ENCODE measurements at regions not wholly inside any gene's neighbourhood (a gene's known extent, or its start where the extent isn't known, plus 50 kb on each side); places are given as distances from the start of the nearest gene placed in this dataset.

DNA sequence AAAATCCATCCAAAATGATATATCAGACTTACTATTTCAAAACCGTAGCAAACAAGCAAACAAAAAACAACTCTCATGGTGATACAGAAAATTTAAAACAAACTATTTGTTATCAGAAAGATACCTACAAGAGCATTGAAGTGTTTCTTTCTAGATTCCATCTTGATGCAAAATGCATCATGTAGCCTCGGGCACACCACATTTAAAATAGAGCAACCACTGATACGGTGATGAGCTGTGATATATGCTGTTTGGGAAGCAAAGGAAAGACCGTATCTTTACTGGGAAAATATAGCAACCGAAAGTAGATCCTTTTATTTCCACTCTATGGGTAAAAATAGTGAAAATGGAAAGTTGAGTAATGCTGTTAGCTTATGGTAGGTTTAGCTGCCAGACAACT is 892.0 kb downstream of the GATA3 start:
- H3K27me3 ChIP-seq (ENCODE audit: control insufficient read depth, low read length), result no peaks in the 10 kb centered on the region
- no peaks in the 10 kb centered on the region for H3K9me3 ChIP-seq (ENCODE audit: control insufficient read depth, insufficient read depth, low read length)
- no peaks in the 10 kb centered on the region for H3K4me1 ChIP-seq (ENCODE audit: control insufficient read depth, low read length)
- H3K4me3 ChIP-seq (ENCODE audit: low read length), result no peak overlapping the region
- H3K27ac ChIP-seq (ENCODE audit: low read depth, low read length), result no peak overlapping the region
- no peaks in the 10 kb centered on the region for H4K20me1 ChIP-seq (ENCODE audit: control insufficient read depth, insufficient read depth, low read depth, low read length)
- H3K79me2 ChIP-seq (ENCODE audit: control insufficient read depth, low read length), result no peaks in the 10 kb centered on the region
- no peaks in the 10 kb centered on the region for H3K36me3 ChIP-seq (ENCODE audit: control insufficient read depth, low read length)
- H3K9me2 ChIP-seq (replicated peaks; ENCODE audit: control insufficient read depth, low read length), result no peaks in the 10 kb centered on the region
- TF ChIP-seq, protein P1, sequence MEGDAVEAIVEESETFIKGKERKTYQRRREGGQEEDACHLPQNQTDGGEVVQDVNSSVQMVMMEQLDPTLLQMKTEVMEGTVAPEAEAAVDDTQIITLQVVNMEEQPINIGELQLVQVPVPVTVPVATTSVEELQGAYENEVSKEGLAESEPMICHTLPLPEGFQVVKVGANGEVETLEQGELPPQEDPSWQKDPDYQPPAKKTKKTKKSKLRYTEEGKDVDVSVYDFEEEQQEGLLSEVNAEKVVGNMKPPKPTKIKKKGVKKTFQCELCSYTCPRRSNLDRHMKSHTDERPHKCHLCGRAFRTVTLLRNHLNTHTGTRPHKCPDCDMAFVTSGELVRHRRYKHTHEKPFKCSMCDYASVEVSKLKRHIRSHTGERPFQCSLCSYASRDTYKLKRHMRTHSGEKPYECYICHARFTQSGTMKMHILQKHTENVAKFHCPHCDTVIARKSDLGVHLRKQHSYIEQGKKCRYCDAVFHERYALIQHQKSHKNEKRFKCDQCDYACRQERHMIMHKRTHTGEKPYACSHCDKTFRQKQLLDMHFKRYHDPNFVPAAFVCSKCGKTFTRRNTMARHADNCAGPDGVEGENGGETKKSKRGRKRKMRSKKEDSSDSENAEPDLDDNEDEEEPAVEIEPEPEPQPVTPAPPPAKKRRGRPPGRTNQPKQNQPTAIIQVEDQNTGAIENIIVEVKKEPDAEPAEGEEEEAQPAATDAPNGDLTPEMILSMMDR (IDR thresholded peaks at IDR 0.05; ENCODE audit: low read depth, low read length, poor library complexity, severe bottlenecking), result no peak
- TF ChIP-seq EZH2phosphoT487 (IDR thresholded peaks at IDR 0.05; ENCODE audit: borderline replicate concordance, low read length), result no peak
- H3F3A ChIP-seq (ENCODE audit: control insufficient read depth, insufficient read depth), result no peaks in the 10 kb centered on the region
- H3K4me2 ChIP-seq (ENCODE audit: low read length), result no peak overlapping the region

- H3K79me2 ChIP-seq (ENCODE audit: control insufficient read depth, low read length), result no peaks in the 10 kb centered on the region
- H3K27ac ChIP-seq (ENCODE audit: low read depth, low read length), result no peak overlapping the region
- H3K27me3 ChIP-seq (ENCODE audit: control insufficient read depth, low read length), result no peaks in the 10 kb centered on the region
- no peaks in the 10 kb centered on the region for H3F3A ChIP-seq (ENCODE audit: control insufficient read depth, insufficient read depth)
- no peaks in the 10 kb centered on the region for H4K20me1 ChIP-seq (ENCODE audit: control insufficient read depth, insufficient read depth, low read depth, low read length)
- no peak overlapping the region for H3K4me2 ChIP-seq (ENCODE audit: low read length)
- no peaks in the 10 kb centered on the region for H3K9me2 ChIP-seq (replicated peaks; ENCODE audit: control insufficient read depth, low read length)
- no peak overlapping the region for H3K4me3 ChIP-seq (ENCODE audit: low read length)
- no peaks in the 10 kb centered on the region for H3K4me1 ChIP-seq (ENCODE audit: control insufficient read depth, low read length)
- TF ChIP-seq, protein P1 (IDR thresholded peaks at IDR 0.05; ENCODE audit: low read depth, low read length, poor library complexity, severe bottlenecking), result no peak
- TF ChIP-seq EZH2phosphoT487 (IDR thresholded peaks at IDR 0.05; ENCODE audit: borderline replicate concordance, low read length), result no peak
- H3K9me3 ChIP-seq (ENCODE audit: control insufficient read depth, insufficient read depth, low read length), result no peaks in the 10 kb centered on the region
- no peaks in the 10 kb centered on the region for H3K36me3 ChIP-seq (ENCODE audit: control insufficient read depth, low read length)
These were observed 896.5 kb downstream of the GATA3 start for GRCh38 chr10:8950978-8951377.

GRCh38 chr10:8951440-8952089 is 897.1 kb downstream of the GATA3 start:
- Histone ChIP-seq H3K9me3 (ENCODE audit: control insufficient read depth, insufficient read depth, low read length) (no peaks in the 10 kb centered on the region), H3K27me3 (ENCODE audit: control insufficient read depth, low read length) (no peaks in the 10 kb centered on the region), H3K4me3 (ENCODE audit: low read length) (no peak overlapping the region), H3K9me2 (replicated peaks; ENCODE audit: control insufficient read depth, low read length) (no peaks in the 10 kb centered on the region), H3F3A (ENCODE audit: control insufficient read depth, insufficient read depth) (no peaks in the 10 kb centered on the region), H3K4me1 (ENCODE audit: control insufficient read depth, low read length) (no peaks in the 10 kb centered on the region), H3K79me2 (ENCODE audit: control insufficient read depth, low read length) (no peaks in the 10 kb centered on the region), H3K36me3 (ENCODE audit: control insufficient read depth, low read length) (no peaks in the 10 kb centered on the region), H4K20me1 (ENCODE audit: control insufficient read depth, insufficient read depth, low read depth, low read length) (no peaks in the 10 kb centered on the region), H3K27ac (ENCODE audit: low read depth, low read length) (no peak overlapping the region), H3K4me2 (ENCODE audit: low read length) (no peak overlapping the region)
- TF ChIP-seq EZH2phosphoT487 (IDR thresholded peaks at IDR 0.05; ENCODE audit: borderline replicate concordance, low read length), result no peak
- TF ChIP-seq, protein P1 (IDR thresholded peaks at IDR 0.05; ENCODE audit: low read depth, low read length, poor library complexity, severe bottlenecking), result no peak

Measured in DOHH2 (cell line).